Kidney epithelial cell (primary cell): ENCODE measurements at regions not wholly inside any gene's neighbourhood (a gene's known extent, or its start where the extent isn't known, plus 50 kb on each side); places are given as distances from the start of the nearest gene placed in this dataset.

Experiments used
- DNase-seq: peaks from one replicate; pipeline ENCODE4 v3.0.0-alpha.2; 2010; ENCODE audit warnings: low read depth
- H3K27me3 ChIP-seq: 2 replicates; pipeline ENCODE4 v1.6.0; 2011; ENCODE audit warnings: low read length; ENCODE audit not compliant: control insufficient read depth, insufficient read depth
- H3K36me3 ChIP-seq: 2 replicates; pipeline ENCODE4 v1.5.1; 2011; ENCODE audit warnings: low read length; ENCODE audit not compliant: control insufficient read depth, insufficient read depth
- H3K4me3 ChIP-seq: 2 replicates; pipeline ENCODE4 v1.5.1; 2011; ENCODE audit warnings: low read depth, mild to moderate bottlenecking, control low read depth, low read length
- CTCF ChIP-seq: IDR thresholded peaks from 2 replicates; pipeline ENCODE4 v1.5.1; 2011; ENCODE audit warnings: mild to moderate bottlenecking, moderate library complexity, low read length, control low read depth, inconsistent platforms; ENCODE audit not compliant: insufficient read depth, poor library complexity, severe bottlenecking

GRCh38 chr18:34976534-34976898 is 64.7 kb upstream of the MAPRE2 start:
- Histone ChIP-seq H3K4me3 (peak overlapping the region; percentile 50), H3K27me3 (peaks cover 14% of the 10 kb centered on the region), H3K36me3 (no peaks in the 10 kb centered on the region)
- DNase-seq, result no peak
- no peak for TF ChIP-seq CTCF

- no peak for DNase-seq
- TF ChIP-seq CTCF, result no peak
- Histone ChIP-seq H3K27me3 (peaks cover 14% of the 10 kb centered on the region), H3K4me3 (peak overlapping the region; percentile 50), H3K36me3 (no peaks in the 10 kb centered on the region)
Measured at GRCh38 chr18:34976899-34977837, 64.0 kb upstream of the MAPRE2 start.

- TF ChIP-seq CTCF, result no peak
- H3K27me3 ChIP-seq, result peaks cover 14% of the 10 kb centered on the region
- H3K36me3 ChIP-seq, result no peaks in the 10 kb centered on the region
- peak overlapping the region; percentile 50 for H3K4me3 ChIP-seq
- no peak for DNase-seq
Measured at GRCh38 chr18:34977838-34978532, 63.2 kb upstream of the MAPRE2 start.

- no peak for TF ChIP-seq CTCF
- DNase-seq, result no peak
- Histone ChIP-seq H3K27me3 (peaks cover 14% of the 10 kb centered on the region), H3K4me3 (peak overlapping the region; percentile 50), H3K36me3 (no peaks in the 10 kb centered on the region)
Measured at GRCh38 chr18:34978533-34978893, 62.7 kb upstream of the MAPRE2 start.

GRCh38 chr18:34978953-34979608 is 62.1 kb upstream of the MAPRE2 start:
- Histone ChIP-seq H3K4me3 (peak overlapping the region; percentile 50), H3K27me3 (peaks cover 14% of the 10 kb centered on the region), H3K36me3 (no peaks in the 10 kb centered on the region)
- no peak for TF ChIP-seq CTCF
- peak; percentile 97 for DNase-seq
